Skeletal muscle satellite cell (primary cell): ENCODE measurements at regions not wholly inside any gene's neighbourhood (a gene's known extent, or its start where the extent isn't known, plus 50 kb on each side); places are given as distances from the start of the nearest gene placed in this dataset.

ENCODE experiments used
- H3K27me3 ChIP-seq: 2 replicates; pipeline ENCODE4 v1.7.0; 2013; ENCODE audit warnings: low read length; ENCODE audit not compliant: control insufficient read depth, insufficient read depth
- H3K36me3 ChIP-seq: 2 replicates; pipeline ENCODE4 v1.7.0; 2013; ENCODE audit warnings: mild to moderate bottlenecking, control low read depth, low read length; ENCODE audit not compliant: insufficient read depth
- H3K4me1 ChIP-seq: 2 replicates; pipeline ENCODE4 v1.7.0; 2013; ENCODE audit warnings: low read length; ENCODE audit not compliant: control insufficient read depth, insufficient read depth
- H3K4me2 ChIP-seq: 2 replicates; pipeline ENCODE4 v1.7.0; 2013; ENCODE audit warnings: mild to moderate bottlenecking, low read length
- H3K4me3 ChIP-seq: 2 replicates; pipeline ENCODE4 v1.7.0; 2013; ENCODE audit warnings: low read length
- H3K9ac ChIP-seq: 2 replicates; pipeline ENCODE4 v1.7.0; 2013; ENCODE audit warnings: mild to moderate bottlenecking, low read depth, low read length, moderate library complexity
- H3K9me3 ChIP-seq: replicated peaks from 2 replicates; pipeline ENCODE4 v1.7.0; 2013; ENCODE audit warnings: mild to moderate bottlenecking, control low read depth, low read length

DNA sequence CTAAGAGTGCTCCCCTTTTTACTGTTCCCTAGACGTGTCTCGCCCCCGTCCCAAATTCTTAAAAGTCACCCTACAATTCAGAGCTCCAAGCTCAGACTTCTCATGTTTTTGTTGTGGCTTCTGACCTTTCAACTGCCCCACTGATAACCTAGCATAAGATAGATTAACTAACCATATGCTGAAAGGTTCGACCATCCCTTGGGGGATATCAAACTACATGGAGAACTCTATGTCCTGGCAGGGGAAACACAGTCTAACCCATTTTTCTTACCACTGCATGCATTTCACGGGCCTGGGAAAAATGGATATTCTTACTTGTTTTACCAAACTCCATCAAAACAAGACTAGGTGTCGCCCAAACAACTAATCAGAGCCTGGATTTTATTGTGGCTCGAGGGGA, 236.4 kb upstream of the MID1 start:
- no peaks in the 10 kb centered on the region for H3K36me3 ChIP-seq
- H3K27me3 ChIP-seq, result no peaks in the 10 kb centered on the region
- H3K4me1 ChIP-seq, result no peaks in the 10 kb centered on the region
- no peak overlapping the region for H3K4me3 ChIP-seq
- H3K9me3 ChIP-seq, result peaks cover 3% of the 10 kb centered on the region
- H3K9ac ChIP-seq, result no peak overlapping the region
- no peak overlapping the region for H3K4me2 ChIP-seq

DNA sequence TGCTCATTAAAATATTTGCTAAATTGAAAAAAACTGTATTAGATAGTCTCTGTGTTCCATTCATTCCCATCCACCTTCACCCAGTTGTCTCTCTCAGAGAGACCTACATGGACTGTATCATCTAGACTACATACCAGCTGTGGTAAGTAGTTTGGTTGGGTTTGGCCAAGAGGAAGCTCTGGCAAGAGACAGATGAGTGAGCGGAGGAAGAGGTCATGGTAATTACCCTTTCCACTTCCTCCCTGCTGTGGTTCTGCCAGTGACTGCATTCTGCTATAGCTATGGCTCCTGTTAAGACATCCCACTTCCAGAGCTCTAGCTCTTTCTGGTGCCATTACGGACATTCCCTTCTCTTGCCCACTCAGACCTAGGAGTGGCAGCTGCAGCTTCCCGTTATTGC, 239.0 kb upstream of the MID1 start:
- Histone ChIP-seq H3K4me3 (no peak overlapping the region), H3K4me1 (no peaks in the 10 kb centered on the region), H3K27me3 (no peaks in the 10 kb centered on the region), H3K9me3 (peaks cover 3% of the 10 kb centered on the region), H3K9ac (no peak overlapping the region), H3K36me3 (no peaks in the 10 kb centered on the region), H3K4me2 (no peak overlapping the region)

DNA sequence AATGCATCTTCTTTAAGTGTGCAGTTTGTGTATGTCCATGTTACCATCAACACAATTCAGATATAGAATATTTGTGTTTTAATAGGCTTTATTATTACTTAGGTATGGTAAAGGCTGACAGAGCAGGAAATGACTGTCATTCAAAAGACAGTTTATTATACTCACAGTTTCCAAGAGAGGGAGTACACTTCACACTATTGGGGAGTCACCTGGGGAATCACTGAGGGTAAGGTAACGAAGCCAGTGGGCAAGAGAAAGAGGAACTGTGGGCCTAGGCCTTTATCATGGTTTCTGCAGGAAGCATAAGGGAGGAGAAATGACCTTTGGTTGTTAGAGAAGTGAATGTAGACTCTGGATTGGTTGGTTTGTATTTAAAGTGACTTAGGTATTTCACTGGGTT, 235.1 kb upstream of the HCCS start:
- H3K36me3 ChIP-seq, result no peaks in the 10 kb centered on the region
- H3K4me2 ChIP-seq, result no peak overlapping the region
- H3K9me3 ChIP-seq, result no peaks in the 10 kb centered on the region
- no peak overlapping the region for H3K9ac ChIP-seq
- no peak overlapping the region for H3K4me3 ChIP-seq
- H3K4me1 ChIP-seq, result no peaks in the 10 kb centered on the region
- H3K27me3 ChIP-seq, result no peaks in the 10 kb centered on the region

DNA sequence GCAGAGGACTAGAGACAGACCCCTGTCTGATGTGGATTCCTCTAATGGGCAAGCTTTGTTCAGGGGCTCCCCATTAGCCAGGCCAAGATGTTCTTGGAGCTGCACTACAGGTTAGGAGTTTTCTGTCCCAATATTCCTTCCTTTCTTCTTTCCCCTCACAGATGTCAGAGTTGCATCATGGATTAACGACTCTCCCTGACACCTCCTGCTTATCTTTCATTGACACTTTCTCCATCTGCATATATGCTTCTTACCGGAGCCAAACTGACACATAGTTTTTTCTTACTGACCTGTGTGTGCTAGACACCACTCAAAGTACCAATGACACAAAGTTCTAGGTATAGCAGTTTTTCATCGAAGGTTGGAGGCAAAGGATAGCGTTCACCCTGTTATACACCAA, 228.6 kb upstream of the HCCS start:
- no peak overlapping the region for H3K4me2 ChIP-seq
- H3K36me3 ChIP-seq, result no peaks in the 10 kb centered on the region
- H3K4me3 ChIP-seq, result no peak overlapping the region
- H3K9me3 ChIP-seq, result no peaks in the 10 kb centered on the region
- no peaks in the 10 kb centered on the region for H3K4me1 ChIP-seq
- no peak overlapping the region for H3K9ac ChIP-seq
- H3K27me3 ChIP-seq, result no peaks in the 10 kb centered on the region

DNA sequence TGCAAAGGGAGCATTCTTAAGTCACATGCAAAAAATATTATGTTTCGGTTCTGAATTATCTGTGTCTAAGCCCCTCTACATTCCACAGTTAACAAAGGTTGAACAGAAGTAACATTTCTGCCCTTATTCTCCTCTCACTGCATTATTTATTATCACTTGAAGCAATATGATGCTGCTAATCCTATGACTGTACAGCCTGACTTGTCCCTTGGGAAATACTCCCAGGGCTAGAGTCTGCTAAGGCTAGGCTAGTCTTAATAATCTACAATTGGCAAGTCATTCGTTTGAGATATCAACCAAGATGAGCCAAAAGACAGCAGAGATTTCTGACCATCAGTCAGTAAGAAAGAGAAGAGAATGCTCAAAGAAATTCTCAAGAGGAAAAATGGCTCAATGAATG, 226.9 kb upstream of the HCCS start:
- Histone ChIP-seq H3K27me3 (no peaks in the 10 kb centered on the region), H3K9me3 (no peaks in the 10 kb centered on the region), H3K36me3 (no peaks in the 10 kb centered on the region), H3K4me2 (no peak overlapping the region), H3K4me1 (no peaks in the 10 kb centered on the region), H3K4me3 (no peak overlapping the region), H3K9ac (no peak overlapping the region)

DNA sequence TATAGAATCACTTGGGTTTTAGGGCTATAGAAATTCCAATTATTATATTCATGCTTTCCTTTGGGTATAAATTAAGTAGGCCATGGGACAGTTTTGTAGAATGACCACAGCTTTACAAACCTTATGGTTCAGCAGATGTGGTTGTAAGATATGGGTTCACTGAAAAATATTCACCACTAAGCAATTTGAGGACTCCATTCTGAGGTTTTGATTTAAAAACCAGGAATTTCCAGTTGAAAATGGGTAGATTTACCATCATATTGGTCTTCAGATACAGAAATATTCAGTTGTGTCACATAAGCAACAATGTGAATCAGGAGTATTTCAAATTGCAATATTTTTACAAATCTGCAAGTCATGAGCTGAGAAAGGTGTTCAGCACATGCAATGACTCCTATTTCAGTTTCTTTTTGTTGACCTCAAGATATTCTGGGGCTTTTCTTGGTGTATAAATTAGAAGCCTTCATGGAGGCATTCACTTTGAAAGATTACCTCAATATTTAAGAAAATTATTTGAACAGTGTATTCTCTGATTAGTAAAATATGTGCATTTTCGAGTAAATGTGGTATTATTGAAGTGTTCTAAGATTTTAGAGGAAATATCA, 218.4 kb upstream of the HCCS start:
- Histone ChIP-seq H3K4me1 (peaks cover 17% of the 10 kb centered on the region), H3K9ac (no peak overlapping the region), H3K4me3 (no peak overlapping the region), H3K36me3 (no peaks in the 10 kb centered on the region), H3K9me3 (no peaks in the 10 kb centered on the region), H3K4me2 (no peak overlapping the region), H3K27me3 (no peaks in the 10 kb centered on the region)

DNA sequence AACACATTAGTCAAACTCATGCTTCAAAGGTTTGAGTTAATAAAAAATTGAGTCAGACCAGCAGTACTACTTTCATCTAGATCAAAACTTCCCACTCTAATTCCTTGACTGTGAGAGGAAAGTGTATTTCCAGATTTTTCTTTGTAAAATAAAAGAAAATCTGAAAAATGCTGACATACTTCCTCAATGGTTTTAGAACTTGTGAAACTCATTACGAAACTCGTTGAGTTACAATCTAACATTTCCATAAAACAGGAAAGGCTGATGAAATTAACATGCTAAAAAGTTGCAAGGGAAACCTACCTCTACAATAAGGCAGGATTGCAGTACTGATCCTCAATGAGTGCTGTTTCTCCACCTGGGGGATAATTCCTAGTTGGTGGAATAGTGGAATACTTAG, 217.8 kb upstream of the HCCS start:
- Histone ChIP-seq H3K36me3 (no peaks in the 10 kb centered on the region), H3K4me1 (peaks cover 17% of the 10 kb centered on the region)

DNA sequence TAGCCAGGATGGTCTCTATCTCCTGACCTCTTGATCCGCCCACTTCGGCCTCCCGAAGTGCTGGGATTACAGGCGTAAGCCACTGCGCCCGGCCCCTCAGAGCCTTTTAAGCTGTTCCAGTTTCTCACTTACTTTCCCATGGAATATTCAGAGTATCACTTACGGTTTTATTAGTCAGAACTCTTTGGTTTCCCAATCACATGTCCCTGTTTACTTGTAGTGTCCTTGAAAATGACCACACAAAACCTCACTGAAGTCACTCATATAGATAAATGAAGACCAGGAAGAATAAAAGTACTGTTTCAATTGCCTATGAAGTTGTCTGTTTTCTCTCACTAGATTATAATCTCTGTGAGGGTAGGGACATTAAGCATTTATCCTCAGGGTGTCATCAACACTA, 217.2 kb upstream of the HCCS start:
- Histone ChIP-seq H3K4me2 (no peak overlapping the region), H3K36me3 (no peaks in the 10 kb centered on the region), H3K9me3 (no peaks in the 10 kb centered on the region), H3K4me3 (no peak overlapping the region), H3K9ac (no peak overlapping the region), H3K27me3 (no peaks in the 10 kb centered on the region), H3K4me1 (peaks cover 17% of the 10 kb centered on the region)

More for the DNA sequence above, 217.8 kb upstream of the HCCS start:
- H3K4me3 ChIP-seq, result no peak overlapping the region
- no peaks in the 10 kb centered on the region for H3K9me3 ChIP-seq
- H3K27me3 ChIP-seq, result no peaks in the 10 kb centered on the region
- H3K4me2 ChIP-seq, result no peak overlapping the region
- no peak overlapping the region for H3K9ac ChIP-seq

DNA sequence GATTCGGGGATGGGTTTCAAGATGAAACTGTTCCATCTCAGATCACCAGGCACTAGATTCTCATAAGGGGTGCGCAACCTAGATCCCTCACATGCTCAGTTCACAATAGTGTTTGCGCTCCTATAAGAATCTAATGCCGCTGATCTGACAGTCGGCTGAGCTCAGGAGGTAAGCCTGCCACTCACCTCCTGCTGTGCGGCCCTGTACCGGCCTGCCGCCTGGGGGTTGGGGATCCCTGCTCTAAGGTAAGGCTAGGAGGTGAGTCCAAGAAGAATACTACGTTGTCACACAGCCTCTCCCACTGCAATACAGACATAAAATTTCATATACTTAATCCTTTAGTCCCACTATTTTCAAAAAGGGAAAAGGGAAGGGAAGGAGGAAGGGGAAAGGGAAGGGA, 213.4 kb upstream of the HCCS start:
- H3K9me3 ChIP-seq, result no peaks in the 10 kb centered on the region
- no peak overlapping the region for H3K4me3 ChIP-seq
- no peak overlapping the region for H3K9ac ChIP-seq
- H3K36me3 ChIP-seq, result no peaks in the 10 kb centered on the region
- H3K4me1 ChIP-seq, result peaks cover 27% of the 10 kb centered on the region
- H3K4me2 ChIP-seq, result no peak overlapping the region
- H3K27me3 ChIP-seq, result no peaks in the 10 kb centered on the region

DNA sequence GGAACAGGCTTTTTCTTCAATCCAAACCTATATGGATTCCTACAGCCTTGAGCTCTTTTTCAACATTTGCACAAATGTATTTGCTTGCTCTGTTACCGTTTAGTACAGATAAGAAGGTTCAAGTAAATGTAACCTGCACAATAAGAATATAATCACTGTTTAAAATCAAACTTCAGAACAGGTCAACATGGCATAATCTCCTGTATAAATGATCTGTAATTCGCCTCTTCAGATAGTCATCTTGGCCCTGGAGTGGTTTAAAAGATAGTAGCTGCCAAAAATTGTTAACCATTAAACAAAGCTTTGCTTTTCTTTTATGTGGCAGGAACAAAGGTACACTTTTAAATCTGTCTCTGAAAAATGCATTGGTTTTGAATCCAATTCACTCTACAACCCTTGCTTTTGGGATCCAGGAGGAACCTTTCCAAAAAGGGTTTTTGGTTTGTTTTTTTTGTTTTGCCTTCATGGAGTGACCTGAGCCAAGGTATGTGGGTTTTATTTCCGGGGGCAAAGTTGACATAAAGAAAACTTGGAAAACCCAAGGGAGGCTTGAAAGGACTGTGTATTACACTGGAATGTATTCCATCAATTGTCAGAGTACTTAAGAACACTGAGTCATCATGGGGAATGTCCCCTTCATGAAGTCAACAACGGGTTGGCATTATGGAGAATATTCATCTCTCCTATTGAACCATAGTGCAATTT, 210.4 kb upstream of the HCCS start:
- H3K9ac ChIP-seq, result no peak overlapping the region
- H3K4me3 ChIP-seq, result no peak overlapping the region
- no peaks in the 10 kb centered on the region for H3K9me3 ChIP-seq
- peak overlapping the region; percentile 46 for H3K4me2 ChIP-seq
- H3K27me3 ChIP-seq, result no peaks in the 10 kb centered on the region
- peaks cover 34% of the 10 kb centered on the region for H3K4me1 ChIP-seq
- no peaks in the 10 kb centered on the region for H3K36me3 ChIP-seq

DNA sequence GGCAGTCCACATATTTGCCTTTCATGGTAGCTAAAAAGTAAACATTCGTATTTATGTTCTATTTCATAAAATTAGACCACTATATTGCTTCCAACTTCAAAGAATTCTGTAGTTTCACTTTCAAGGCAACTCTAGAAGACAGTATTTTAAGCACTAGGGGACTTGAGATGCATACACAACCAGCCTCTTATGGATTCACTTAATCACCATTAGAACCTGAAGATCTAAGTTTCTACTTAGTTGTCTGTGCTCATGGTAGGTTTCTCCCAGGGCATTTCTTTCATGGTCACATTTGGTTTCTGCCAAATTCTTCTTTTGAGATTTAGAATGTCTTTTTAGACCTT, 209.9 kb upstream of the HCCS start:
- no peak overlapping the region for H3K9ac ChIP-seq
- H3K9me3 ChIP-seq, result no peaks in the 10 kb centered on the region
- peak overlapping the region; percentile 46 for H3K4me2 ChIP-seq
- no peak overlapping the region for H3K4me3 ChIP-seq
- no peaks in the 10 kb centered on the region for H3K27me3 ChIP-seq
- H3K36me3 ChIP-seq, result no peaks in the 10 kb centered on the region
- peaks cover 34% of the 10 kb centered on the region for H3K4me1 ChIP-seq

DNA sequence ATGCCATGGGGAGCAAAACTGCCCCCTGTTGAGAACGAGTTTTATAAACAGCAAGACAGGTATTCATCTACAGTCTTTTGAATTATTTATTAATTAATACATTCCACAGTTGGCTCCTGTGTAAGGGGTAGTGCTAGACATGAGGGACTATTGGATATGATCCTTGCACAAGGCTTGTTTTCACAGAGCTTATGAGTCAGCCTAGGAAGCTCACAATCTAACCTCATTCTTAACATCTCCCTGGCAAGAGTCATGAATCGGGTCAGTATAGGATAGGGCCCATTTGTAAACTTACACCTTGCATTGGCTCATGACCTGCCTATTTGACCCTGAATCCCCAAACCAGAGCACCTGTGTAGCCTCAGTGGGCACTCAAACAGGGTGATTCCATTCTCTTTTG, 209.1 kb upstream of the HCCS start:
- no peaks in the 10 kb centered on the region for H3K27me3 ChIP-seq
- H3K36me3 ChIP-seq, result no peaks in the 10 kb centered on the region
- peak overlapping the region; percentile 46 for H3K4me2 ChIP-seq
- H3K4me1 ChIP-seq, result peaks cover 34% of the 10 kb centered on the region
- H3K4me3 ChIP-seq, result no peak overlapping the region
- H3K9me3 ChIP-seq, result no peaks in the 10 kb centered on the region
- no peak overlapping the region for H3K9ac ChIP-seq
